Ovary (tissue), 3 donors: ENCODE measurements at regions not wholly inside any gene's neighbourhood (a gene's known extent, or its start where the extent isn't known, plus 50 kb on each side); places are given as distances from the start of the nearest gene placed in this dataset.

ENCODE experiments used
- CTCF ChIP-seq, 3 donors: fragments of 450-650 bp in 2 of 3; fragments of 200-600 bp in 1 of 3; IDR thresholded peaks; one replicate each; pipeline versions ENCODE4 v1.5.1 to v1.8.0; 2016 to 2022; ENCODE audit warnings: antibody characterized with exemption in 3 of 3, mild to moderate bottlenecking in 1 of 3
- POLR2A ChIP-seq: fragments of 450-650 bp; IDR thresholded peaks from one replicate; pipeline ENCODE4 v1.6.1; 2017; ENCODE audit warnings: antibody characterized with exemption, mild to moderate bottlenecking, moderate library complexity
- donor health status: DM: no; HTN: no; CAD: no.

GRCh38 chr4:129641179-129641578, 545.2 kb downstream of the C4orf33 start:
- TF ChIP-seq CTCF (IDR thresholded peaks at IDR 0.05) = no peak
- TF ChIP-seq POLR2A = no peak
